AG09309 (cell line): ENCODE measurements at regions not wholly inside any gene's neighbourhood (a gene's known extent, or its start where the extent isn't known, plus 50 kb on each side); places are given as distances from the start of the nearest gene placed in this dataset.
"Not testable (repeated sequence)": the region's sequence is repeated elsewhere in the genome, so short reads cannot be mapped to it uniquely, and the experiment has no call there.

Experiments used
- DNase-seq: peaks from one replicate; pipeline ENCODE4 v3.0.0-alpha.2; 2010; ENCODE audit warnings: low read depth
- H3K4me3 ChIP-seq: 2 replicates; pipeline ENCODE4 v1.5.1; 2011; ENCODE audit warnings: mild to moderate bottlenecking, low read depth, low read length, moderate library complexity; ENCODE audit not compliant: control insufficient read depth
- CTCF ChIP-seq: IDR thresholded peaks from 2 replicates; pipeline ENCODE4 v1.5.1; 2011; ENCODE audit warnings: mild to moderate bottlenecking, low read depth, low read length, inconsistent platforms; ENCODE audit not compliant: insufficient read depth, control insufficient read depth; ENCODE audit errors: missing control alignments

- no peak for DNase-seq
- H3K4me3 ChIP-seq, result no peak overlapping the region
- TF ChIP-seq CTCF, result no peak
Measured at GRCh38 chr12:5317556-5317955, 114.4 kb upstream of the NTF3 start.

GRCh38 chr12:5318874-5319273 lies 113.0 kb upstream of the NTF3 start:
- TF ChIP-seq CTCF, result no peak
- peak; percentile 71 for DNase-seq
- H3K4me3 ChIP-seq, result no peak overlapping the region

GRCh38 chr12:5328669-5329517 lies 103.0 kb upstream of the NTF3 start:
- H3K4me3 ChIP-seq, result no peak overlapping the region
- no peak for TF ChIP-seq CTCF
- no peak for DNase-seq

GRCh38 chr12:5332551-5332950 lies 99.4 kb upstream of the NTF3 start:
- no peak for TF ChIP-seq CTCF
- no peak overlapping the region for H3K4me3 ChIP-seq
- DNase-seq, result no peak

- no peak for TF ChIP-seq CTCF
- DNase-seq, result no peak
Measured at GRCh38 chr12:5333096-5333495, 98.8 kb upstream of the NTF3 start.

GRCh38 chr12:5335069-5335468 lies 96.8 kb upstream of the NTF3 start:
- TF ChIP-seq CTCF, result no peak
- no peak for DNase-seq
- no peak overlapping the region for H3K4me3 ChIP-seq

More at GRCh38 chr12:5333096-5333495, 98.8 kb upstream of the NTF3 start:
- no peak overlapping the region for H3K4me3 ChIP-seq

GRCh38 chr12:5341086-5341485 lies 90.8 kb upstream of the NTF3 start:
- DNase-seq, H3K4me3 ChIP-seq: not testable (repeated sequence)
